GM18508 (cell line): ENCODE measurements at regions not wholly inside any gene's neighbourhood (a gene's known extent, or its start where the extent isn't known, plus 50 kb on each side); places are given as distances from the start of the nearest gene placed in this dataset.

Source experiments
- ATAC-seq: cut with Tn5 transposase; IDR thresholded peaks from one replicate; pipeline ENCODE4 v1.9.1; 2021; ENCODE audit warnings: moderate number of reproducible peaks; ENCODE audit not compliant: insufficient read depth, unreplicated experiment

DNA sequence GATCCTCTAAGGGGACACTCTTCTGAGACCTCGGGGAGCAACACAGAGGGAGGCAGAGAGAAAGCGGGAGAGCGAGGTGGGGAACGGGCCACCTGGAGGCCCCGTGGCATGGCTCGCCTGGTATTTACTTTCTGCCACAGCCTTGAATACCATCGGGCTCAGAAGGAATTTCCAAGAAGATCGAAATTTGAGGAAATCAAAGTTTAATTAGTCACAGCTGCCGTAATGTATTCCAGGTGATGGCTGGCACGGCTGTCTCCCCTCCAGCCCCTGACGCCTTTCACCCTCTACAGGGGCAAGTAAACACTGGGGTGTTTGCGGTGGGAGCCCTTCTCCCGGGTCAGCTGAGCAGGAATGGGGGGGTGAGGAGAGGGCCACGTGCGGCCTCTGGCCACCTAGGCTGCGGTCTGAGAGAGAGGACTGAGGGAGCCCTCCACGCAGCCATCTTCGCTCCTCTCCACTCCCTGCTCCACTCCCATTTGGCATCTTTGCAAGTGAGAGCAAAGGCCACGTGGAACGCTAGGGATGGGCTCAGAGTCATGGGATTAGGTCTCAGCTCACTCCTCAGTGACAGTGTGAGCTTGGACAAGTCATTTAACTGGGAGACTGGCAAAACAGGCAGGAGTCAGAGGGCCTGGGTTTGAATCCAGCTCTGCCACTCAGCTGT, 125.2 kb downstream of the SYF2 start:
- ATAC-seq = no peak

DNA sequence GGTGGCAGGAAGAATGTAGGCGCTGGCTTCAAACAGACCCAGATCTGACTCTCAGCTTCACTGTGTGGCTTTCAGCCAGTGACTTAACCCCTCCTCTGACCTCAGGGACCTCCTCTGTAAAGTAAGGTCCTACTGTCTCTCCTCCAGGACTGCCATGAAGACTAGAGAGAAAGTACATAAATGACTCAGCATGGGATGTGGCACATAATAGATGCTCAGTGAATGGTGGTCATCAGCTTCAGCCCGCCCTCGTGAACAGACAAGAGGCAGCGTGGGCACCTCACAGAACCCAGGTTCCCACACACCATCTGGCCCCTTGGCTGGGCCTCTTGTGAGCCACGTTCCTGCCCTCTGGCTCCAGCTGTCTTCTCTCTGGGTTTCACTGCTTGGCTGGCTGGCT, 126.0 kb downstream of the SYF2 start:
- no peak for ATAC-seq

GRCh38 chr1:25105836-25106235, 126.5 kb downstream of the SYF2 start:
- no peak for ATAC-seq

DNA sequence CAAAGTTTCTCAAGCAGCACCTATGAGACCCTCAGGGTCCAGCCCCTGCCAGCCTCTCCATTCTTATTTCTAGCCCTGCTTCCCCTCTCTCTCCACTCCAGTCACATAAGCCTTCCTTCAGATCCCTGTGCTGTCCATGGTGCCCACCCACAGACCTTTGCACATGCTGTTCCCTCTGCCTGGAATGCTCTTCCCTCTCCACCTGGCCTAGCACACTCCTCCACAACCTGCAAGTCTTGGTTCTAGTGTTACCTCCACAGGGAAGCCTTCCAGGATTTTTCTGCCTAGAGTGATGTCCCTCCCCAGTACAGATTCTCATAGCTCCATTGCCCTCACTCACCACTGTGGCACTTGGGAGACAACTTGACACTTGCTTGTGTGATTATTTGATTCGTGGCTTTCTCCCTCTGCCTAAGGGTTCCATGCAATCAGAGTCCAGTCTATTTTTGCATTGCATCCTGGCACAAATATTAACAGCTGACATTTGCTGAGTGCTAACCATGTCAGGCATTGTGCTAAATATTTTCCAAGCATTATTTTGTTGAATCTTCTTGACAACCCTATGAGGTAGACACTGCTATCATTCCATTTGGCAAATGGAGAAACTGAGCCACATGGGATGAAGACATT, 127.3 kb downstream of the SYF2 start:
- ATAC-seq = no peak

- ATAC-seq = no peak
Measured at GRCh38 chr1:25103164-25103795, 129.0 kb downstream of the SYF2 start.

- no peak for ATAC-seq
Measured at GRCh38 chr1:25100151-25100833, 132.0 kb downstream of the SYF2 start.

DNA sequence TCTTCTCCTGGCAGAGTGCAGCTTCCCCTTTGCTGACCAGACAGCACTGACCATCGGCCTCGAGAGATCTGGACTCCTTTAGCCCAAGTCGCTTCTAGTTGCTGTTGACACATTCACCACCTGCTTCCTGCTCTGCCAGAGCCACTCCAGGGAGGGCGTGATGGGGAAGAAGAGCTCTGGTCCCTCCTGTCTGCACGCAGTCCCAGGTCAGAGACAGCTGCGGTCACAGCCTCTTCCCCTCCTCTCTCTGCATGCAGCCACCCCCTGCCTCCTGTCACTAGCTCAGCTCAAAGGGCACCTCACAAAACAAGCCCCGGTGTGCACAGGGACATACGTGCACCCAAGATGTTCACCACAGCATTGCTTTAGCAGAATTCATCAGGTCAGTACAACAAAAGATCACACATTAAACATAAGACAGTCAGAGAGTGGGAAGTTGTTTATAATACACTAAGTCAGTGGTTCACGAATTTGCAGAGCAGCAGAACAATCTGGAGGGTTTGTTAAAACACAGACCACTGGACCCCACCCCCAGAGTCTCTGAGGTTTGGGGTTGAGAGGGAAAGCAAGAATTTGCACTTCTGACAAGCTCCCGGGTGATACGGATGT, 132.9 kb downstream of the SYF2 start:
- no peak for ATAC-seq

DNA sequence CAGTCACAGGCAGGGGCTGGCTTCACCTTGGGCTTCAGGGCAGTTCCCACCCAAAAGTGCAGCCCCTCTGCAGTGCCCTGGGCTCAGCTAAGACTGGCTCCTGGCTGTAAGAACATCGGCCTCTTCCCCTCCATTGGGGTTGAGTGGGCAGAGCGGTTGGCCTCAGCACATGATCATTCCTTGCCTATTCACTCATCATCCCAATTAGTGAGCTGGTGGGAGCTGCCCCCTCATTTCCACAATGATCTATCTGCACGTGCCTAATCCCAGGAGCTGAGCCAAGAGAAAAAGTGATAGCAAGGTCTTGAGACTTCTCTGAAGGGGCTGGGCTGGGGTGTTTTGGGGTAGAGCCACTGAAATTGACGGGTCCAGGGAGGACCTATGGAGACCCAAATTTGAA, 133.6 kb downstream of the SYF2 start:
- ATAC-seq = no peak

DNA sequence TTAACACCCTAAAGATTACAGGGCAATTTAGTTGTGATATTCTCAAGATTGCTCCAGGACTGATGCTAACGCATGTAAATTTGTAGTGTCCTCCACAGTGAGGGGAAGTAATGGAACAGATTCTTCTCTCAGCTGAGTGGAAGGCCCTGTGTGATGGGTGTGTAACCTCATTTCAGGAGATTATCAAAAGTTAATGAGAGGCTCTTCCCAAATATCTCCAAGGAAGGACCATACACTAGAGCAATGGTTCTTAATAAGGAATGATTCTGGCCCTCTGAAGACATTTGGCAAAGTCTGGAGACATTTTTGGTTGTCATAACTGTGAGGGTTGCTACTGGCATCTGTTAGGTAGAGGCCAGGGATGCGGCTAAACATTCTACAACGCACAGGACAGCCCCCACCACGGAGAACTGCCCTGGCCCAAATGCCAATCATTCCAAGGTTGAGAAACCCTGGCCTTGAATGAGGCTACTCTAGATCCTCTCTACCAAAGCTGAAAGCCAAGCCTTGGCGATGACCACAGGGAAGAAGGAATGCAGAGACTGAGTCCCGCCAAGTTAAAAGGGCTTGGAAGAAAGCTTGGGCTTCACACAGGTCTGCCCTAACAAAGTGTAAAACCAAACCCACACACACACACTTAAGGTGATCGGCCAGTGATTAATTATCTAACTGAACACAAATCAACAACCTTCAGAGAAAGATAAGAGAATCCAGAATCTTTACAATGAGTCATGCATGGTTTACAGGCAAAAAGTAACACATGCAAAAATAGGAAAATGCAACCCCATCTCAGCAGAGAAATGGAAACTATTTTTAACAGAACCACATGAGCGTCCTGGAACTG, 135.8 kb downstream of the SYF2 start:
- no peak for ATAC-seq

DNA sequence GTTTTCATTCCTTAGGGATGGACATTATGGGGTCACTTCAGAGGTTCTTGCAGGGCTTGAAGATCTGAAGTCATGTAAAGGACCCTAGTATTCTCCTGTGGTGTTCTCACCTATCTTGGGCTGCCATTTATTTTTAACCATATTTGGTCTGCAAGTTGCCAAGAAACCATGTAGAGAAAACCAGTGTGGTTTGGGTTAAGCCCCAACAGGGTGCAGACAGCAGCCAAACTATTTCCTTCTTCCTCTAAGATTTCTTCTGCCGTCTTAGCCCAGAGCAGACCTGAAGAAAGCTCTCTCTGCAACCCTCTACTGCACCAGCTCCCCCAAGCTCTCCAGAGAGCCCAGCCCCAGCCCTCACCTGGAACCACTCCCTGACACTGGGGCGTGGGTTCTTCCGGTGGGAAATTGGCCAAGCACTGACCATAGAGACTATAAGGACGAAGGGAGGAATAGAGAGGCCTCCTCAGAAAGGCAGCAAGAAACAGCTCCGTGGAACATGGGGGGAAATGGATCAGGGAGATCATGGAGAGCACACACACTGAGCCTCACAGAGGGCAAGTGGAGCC, 136.6 kb downstream of the SYF2 start:
- no peak for ATAC-seq

- ATAC-seq = no peak
Measured at GRCh38 chr1:25094995-25095394, 137.3 kb downstream of the SYF2 start.

DNA sequence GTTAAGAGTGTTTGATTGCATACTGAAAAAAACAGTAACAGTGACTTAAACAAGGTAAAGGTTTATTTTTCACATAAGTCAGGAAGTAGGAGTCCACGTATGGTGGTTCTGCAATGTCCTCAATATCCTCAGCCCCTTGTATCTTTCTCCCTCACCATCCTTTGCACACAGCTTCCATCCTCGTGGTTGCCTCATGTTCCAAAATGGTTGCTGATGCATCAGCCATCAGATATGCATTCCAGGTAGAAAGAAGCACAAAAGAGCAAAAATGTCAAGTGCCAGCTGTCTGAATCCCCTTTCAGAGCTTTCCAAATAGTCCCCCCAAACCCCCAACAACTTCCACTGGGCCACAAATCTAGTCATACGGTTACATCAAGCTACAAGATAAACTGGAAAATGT, 138.1 kb downstream of the SYF2 start:
- ATAC-seq = no peak

- no peak for ATAC-seq
Measured at GRCh38 chr1:25091658-25092057, 140.6 kb downstream of the SYF2 start.

- no peak for ATAC-seq
Measured at GRCh38 chr1:25090707-25091422, 141.4 kb downstream of the SYF2 start.

DNA sequence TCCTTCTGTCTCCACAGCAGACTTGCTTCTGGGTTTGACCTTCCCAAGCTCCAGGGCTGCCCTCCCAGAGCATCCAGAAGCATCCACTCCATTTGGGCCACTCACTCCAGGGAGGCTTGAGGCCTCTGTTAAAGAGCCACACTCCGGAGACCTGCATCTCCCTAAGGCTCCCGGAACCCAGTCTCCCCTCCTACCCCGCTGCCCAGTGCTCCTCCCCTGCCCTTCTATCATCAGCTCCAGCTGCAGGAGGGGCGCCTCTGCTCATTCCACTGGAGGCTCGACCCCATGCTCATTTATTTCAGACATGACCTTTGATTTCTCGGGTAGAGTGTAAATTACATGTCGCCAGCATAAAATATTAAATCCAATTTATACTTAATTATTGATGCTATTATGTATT, 142.5 kb downstream of the SYF2 start:
- no peak for ATAC-seq

DNA sequence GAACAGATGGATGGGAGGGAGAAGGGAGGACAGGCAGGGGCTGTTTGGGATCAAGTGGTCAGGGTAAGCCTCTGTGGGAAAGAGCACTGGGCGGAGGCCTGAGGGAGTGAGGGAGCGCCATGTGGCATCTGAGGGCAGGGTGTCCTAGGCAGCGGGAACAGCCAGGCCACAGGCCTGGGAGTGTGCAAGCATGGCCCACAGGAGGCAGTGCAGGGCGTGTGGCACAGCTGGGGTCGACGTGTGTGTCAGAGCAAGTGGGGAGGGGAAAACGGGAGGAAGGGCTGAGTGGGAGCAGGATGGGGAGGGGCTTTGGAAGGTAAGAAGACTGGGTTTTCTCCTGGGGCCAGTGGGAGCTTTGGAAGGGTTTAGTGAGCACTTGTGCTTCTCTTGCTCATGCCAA, 143.4 kb downstream of the SYF2 start:
- ATAC-seq = no peak

- no peak for ATAC-seq
Measured at GRCh38 chr1:25088180-25088701, 144.1 kb downstream of the SYF2 start.

- no peak for ATAC-seq
Measured at GRCh38 chr1:25086518-25087079, 145.7 kb downstream of the SYF2 start.

DNA sequence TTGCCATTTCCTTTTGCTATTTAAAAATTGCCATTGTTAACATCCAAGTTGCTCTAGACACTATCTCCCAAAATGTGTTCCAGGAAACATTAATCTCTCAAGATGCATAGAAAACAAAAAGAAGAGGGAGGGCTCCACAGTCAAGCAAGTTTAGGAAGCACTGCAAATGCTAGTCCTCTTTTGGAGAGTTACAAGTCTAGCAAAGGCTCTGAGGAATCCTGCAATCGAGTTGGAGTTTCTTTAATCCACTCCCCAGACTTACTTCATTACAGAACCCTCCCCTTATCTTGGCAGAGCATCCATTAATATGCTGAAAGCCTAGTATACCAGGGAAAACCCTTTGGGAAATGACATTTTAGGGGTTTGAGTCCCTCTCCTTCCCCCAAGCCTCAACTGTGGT, 147.9 kb downstream of the SYF2 start:
- ATAC-seq = no peak
